Bone marrow (tissue), 2 donors: ENCODE measurements at regions not wholly inside any gene's neighbourhood (a gene's known extent, or its start where the extent isn't known, plus 50 kb on each side); places are given as distances from the start of the nearest gene placed in this dataset.

Experiments
- DNase-seq, 2 donors: peaks; one replicate each; lab custom pipeline; 2025; lab: John Stamatoyannopoulos, UW

GRCh38 chrX:69305333-69306062 is 140.2 kb upstream of the PJA1 start:
- DNase-seq, result no peak

- DNase-seq, result no peak
These were observed 138.0 kb upstream of the PJA1 start for GRCh38 chrX:69303231-69303630.

GRCh38 chrX:69299951-69300714 is 134.9 kb upstream of the PJA1 start:
- no peak for DNase-seq

- no peak for DNase-seq
These were observed 134.0 kb upstream of the PJA1 start for GRCh38 chrX:69299285-69299684.

GRCh38 chrX:69298466-69299140 is 133.3 kb upstream of the PJA1 start:
- DNase-seq, result no peak

GRCh38 chrX:69297506-69297905 is 132.3 kb upstream of the PJA1 start:
- no peak for DNase-seq

GRCh38 chrX:69293776-69294601 is 128.7 kb upstream of the PJA1 start:
- no peak for DNase-seq

GRCh38 chrX:69291116-69291515 is 125.9 kb upstream of the PJA1 start:
- DNase-seq, result no peak

- no peak for DNase-seq
These were observed 125.0 kb upstream of the PJA1 start for GRCh38 chrX:69290292-69290691.

GRCh38 chrX:69289793-69290123 is 124.5 kb upstream of the PJA1 start:
- no peak for DNase-seq

GRCh38 chrX:69289046-69289792 is 124.0 kb upstream of the PJA1 start:
- DNase-seq, result no peak

GRCh38 chrX:69287095-69287494 is 121.8 kb upstream of the PJA1 start:
- DNase-seq, result no peak

GRCh38 chrX:69286565-69286906 is 121.3 kb upstream of the PJA1 start:
- no peak for DNase-seq

GRCh38 chrX:69285881-69286564 is 120.8 kb upstream of the PJA1 start:
- peak in 1 of 2 donors; percentile 2 for DNase-seq

- no peak for DNase-seq
These were observed 120.2 kb upstream of the PJA1 start for GRCh38 chrX:69285401-69285877.

- DNase-seq, result no peak
These were observed 119.2 kb upstream of the PJA1 start for GRCh38 chrX:69284491-69284890.

- no peak for DNase-seq
These were observed 117.8 kb upstream of the PJA1 start for GRCh38 chrX:69282893-69283690.

GRCh38 chrX:69280933-69281332 is 115.7 kb upstream of the PJA1 start:
- DNase-seq, result no peak

GRCh38 chrX:69279234-69279633 is 114.0 kb upstream of the PJA1 start:
- DNase-seq, result no peak
